ENCODE measurements at regions not wholly inside any gene's neighbourhood (a gene's known extent, or its start where the extent isn't known, plus 50 kb on each side); places are given as distances from the start of the nearest gene placed in this dataset.
"Not testable (repeated sequence)": the region's sequence is repeated elsewhere in the genome, so short reads cannot be mapped to it uniquely, and the experiment has no call there.

- no peak for TF ChIP-seq POLR2AphosphoS5 (IDR thresholded peaks at IDR 0.05; ENCODE audit: low read depth, low read length)
- no peak for TF ChIP-seq TCF7L2 (IDR thresholded peaks at IDR 0.05; ENCODE audit: low read depth, low read length)
- no peak for TF ChIP-seq CTCF (IDR thresholded peaks at IDR 0.05)
- no peak for TF ChIP-seq SIN3A (IDR thresholded peaks at IDR 0.05; ENCODE audit: borderline replicate concordance, insufficient read depth, low read depth, low read length)
- TF ChIP-seq REST (IDR thresholded peaks at IDR 0.05; ENCODE audit: insufficient read depth in 1 of 2, low read depth in 2 of 2, low read length in 1 of 2): no peak
- CTCF ChIA-PET: no interaction called here
- no peak overlapping the region for H3K4me3 ChIP-seq (ENCODE audit: low read depth in 2 of 2, low read length in 2 of 2)
- H3K27me3 ChIP-seq (ENCODE audit: control insufficient read depth, insufficient read depth, low read length): no peaks in the 10 kb centered on the region
- DNase-seq (ENCODE audit: low read depth, low spot score) (no peak), ATAC-seq (no peak)
- POLR2A ChIA-PET: no interaction called here
- no peaks in the 10 kb centered on the region for H3K36me3 ChIP-seq (ENCODE audit: control insufficient read depth, insufficient read depth, low read length)
- intact Hi-C loops (cut with micrococcal nuclease; ENCODE audit: unreplicated experiment): no loop called here
- H3K27ac ChIP-seq (ENCODE audit: low read length): no peak overlapping the region
- BruUV-seq (replicated peaks): no TSS peak
- H3K4me1 ChIP-seq (ENCODE audit: control insufficient read depth, insufficient read depth, low read length): no peaks in the 10 kb centered on the region
- in situ Hi-C loops (cut with HindIII; ENCODE audit: low pct_unique_long_range_greater_than_20kb, low sequenced_read_pairs): no loop called here
- no peaks in the 10 kb centered on the region for H3K9me3 ChIP-seq (ENCODE audit: control insufficient read depth, insufficient read depth, low read depth, low read length)
These were observed 843.8 kb upstream of the ACVR2A start for GRCh38 chr2:147001061-147001460.

DNA sequence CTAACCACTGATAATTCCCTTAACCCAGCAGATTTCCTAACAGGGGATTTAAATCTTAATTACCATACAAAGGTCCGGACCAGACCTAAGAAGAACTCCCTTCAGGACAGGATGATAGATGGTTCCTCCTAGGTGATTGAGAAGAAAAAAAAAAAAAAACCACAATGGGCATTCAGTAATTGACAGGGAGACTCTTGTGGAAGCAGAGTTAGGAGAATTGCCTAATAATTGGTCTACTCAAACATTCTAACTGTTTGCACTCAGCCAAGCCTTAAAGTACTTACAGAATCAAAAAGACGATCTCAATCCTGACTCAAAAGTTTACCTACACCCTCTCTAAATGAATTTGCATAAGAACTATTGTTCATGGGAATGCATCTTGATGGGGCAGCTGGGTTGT, 844.7 kb upstream of the ACVR2A start:
- intact Hi-C loops (cut with micrococcal nuclease; ENCODE audit: unreplicated experiment); in situ Hi-C loops (cut with HindIII; ENCODE audit: low pct_unique_long_range_greater_than_20kb, low sequenced_read_pairs); H3K27ac ChIP-seq (ENCODE audit: low read length); H3K4me1 ChIP-seq (ENCODE audit: control insufficient read depth, insufficient read depth, low read length); POLR2A ChIA-PET; H3K27me3 ChIP-seq (ENCODE audit: control insufficient read depth, insufficient read depth, low read length); H3K36me3 ChIP-seq (ENCODE audit: control insufficient read depth, insufficient read depth, low read length); H3K4me3 ChIP-seq (ENCODE audit: low read depth in 2 of 2, low read length in 2 of 2); CTCF ChIA-PET; DNase-seq (ENCODE audit: low read depth, low spot score); BruUV-seq (replicated peaks); H3K9me3 ChIP-seq (ENCODE audit: control insufficient read depth, insufficient read depth, low read depth, low read length); ATAC-seq: not testable (repeated sequence)

DNA sequence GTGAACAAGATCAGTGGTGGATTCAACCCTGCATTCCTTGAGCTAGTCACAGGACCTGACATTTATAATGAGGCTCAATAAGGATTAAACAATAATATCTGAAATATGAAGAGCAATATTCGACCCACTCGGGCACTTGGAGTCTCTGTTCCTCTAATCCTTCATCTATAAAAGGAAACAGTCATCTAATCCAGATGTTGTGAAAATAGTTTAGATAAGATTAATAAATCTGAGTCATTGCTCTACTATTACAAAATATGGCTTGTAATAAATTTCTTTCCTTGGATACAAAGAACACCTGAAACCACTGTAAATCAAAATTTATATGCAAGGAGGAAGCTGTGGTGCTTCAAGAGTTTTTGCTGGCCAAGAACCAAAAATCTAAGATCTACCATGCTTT, 846.9 kb upstream of the ACVR2A start:
- ATAC-seq (no peak), DNase-seq (ENCODE audit: low read depth, low spot score) (no peak)
- Histone ChIP-seq H3K4me3 (ENCODE audit: low read depth in 2 of 2, low read length in 2 of 2) (no peak overlapping the region), H3K27ac (ENCODE audit: low read length) (no peak overlapping the region), H3K36me3 (ENCODE audit: control insufficient read depth, insufficient read depth, low read length) (no peaks in the 10 kb centered on the region), H3K9me3 (ENCODE audit: control insufficient read depth, insufficient read depth, low read depth, low read length) (no peaks in the 10 kb centered on the region), H3K27me3 (ENCODE audit: control insufficient read depth, insufficient read depth, low read length) (no peaks in the 10 kb centered on the region), H3K4me1 (ENCODE audit: control insufficient read depth, insufficient read depth, low read length) (no peaks in the 10 kb centered on the region)
- BruUV-seq (replicated peaks): no TSS peak
- intact Hi-C loops (cut with micrococcal nuclease; ENCODE audit: unreplicated experiment) (no loop called here), in situ Hi-C loops (cut with HindIII; ENCODE audit: low pct_unique_long_range_greater_than_20kb, low sequenced_read_pairs) (no loop called here)
- ChIA-PET CTCF (no interaction called here), POLR2A (no interaction called here)
- TF ChIP-seq TCF7L2 (IDR thresholded peaks at IDR 0.05; ENCODE audit: low read depth, low read length) (no peak), CTCF (IDR thresholded peaks at IDR 0.05) (no peak), POLR2AphosphoS5 (IDR thresholded peaks at IDR 0.05; ENCODE audit: low read depth, low read length) (no peak), SIN3A (IDR thresholded peaks at IDR 0.05; ENCODE audit: borderline replicate concordance, insufficient read depth, low read depth, low read length) (no peak), REST (IDR thresholded peaks at IDR 0.05; ENCODE audit: insufficient read depth in 1 of 2, low read depth in 2 of 2, low read length in 1 of 2) (no peak)
